ENCODE measurements at regions not wholly inside any gene's neighbourhood (a gene's known extent, or its start where the extent isn't known, plus 50 kb on each side); places are given as distances from the start of the nearest gene placed in this dataset.

- Histone ChIP-seq H3K27ac (ENCODE audit: low read depth in 1 of 2, low read length in 2 of 2) (no peak overlapping the region), H3K4me1 (ENCODE audit: control insufficient read depth in 4 of 4, insufficient read depth in 4 of 4, low read length in 3 of 4) (no peaks in the 10 kb centered on the region), H3K4me3 (ENCODE audit: low read depth in 1 of 3, low read length in 3 of 3) (no peak overlapping the region), H3K9ac (ENCODE audit: low read depth in 1 of 2, low read length in 2 of 2) (no peak overlapping the region), H3K9me3 (ENCODE audit: control insufficient read depth in 4 of 4, low read length in 3 of 4) (no peaks in the 10 kb centered on the region), H3K36me3 (ENCODE audit: control insufficient read depth in 4 of 4, insufficient read depth in 3 of 4, low read depth in 1 of 4, low read length in 3 of 4) (no peaks in the 10 kb centered on the region), H3K27me3 (ENCODE audit: control insufficient read depth in 4 of 4, insufficient read depth in 4 of 4, low read length in 3 of 4) (no peaks in the 10 kb centered on the region)
- WGBS, result 86% methylated on average over 4 of the region's 4 CpGs
- DNase-seq (ENCODE audit: low spot score), result no peak
- TF ChIP-seq RXRA (IDR thresholded peaks at IDR 0.05) (no peak), HNF4G (IDR thresholded peaks at IDR 0.05) (no peak), RAD21 (IDR thresholded peaks at IDR 0.05) (no peak), SP1 (IDR thresholded peaks at IDR 0.05) (no peak), EGR1 (IDR thresholded peaks at IDR 0.05; ENCODE audit: low read depth in 2 of 2) (no peak)
- TF ChIP-seq, protein P1, sequence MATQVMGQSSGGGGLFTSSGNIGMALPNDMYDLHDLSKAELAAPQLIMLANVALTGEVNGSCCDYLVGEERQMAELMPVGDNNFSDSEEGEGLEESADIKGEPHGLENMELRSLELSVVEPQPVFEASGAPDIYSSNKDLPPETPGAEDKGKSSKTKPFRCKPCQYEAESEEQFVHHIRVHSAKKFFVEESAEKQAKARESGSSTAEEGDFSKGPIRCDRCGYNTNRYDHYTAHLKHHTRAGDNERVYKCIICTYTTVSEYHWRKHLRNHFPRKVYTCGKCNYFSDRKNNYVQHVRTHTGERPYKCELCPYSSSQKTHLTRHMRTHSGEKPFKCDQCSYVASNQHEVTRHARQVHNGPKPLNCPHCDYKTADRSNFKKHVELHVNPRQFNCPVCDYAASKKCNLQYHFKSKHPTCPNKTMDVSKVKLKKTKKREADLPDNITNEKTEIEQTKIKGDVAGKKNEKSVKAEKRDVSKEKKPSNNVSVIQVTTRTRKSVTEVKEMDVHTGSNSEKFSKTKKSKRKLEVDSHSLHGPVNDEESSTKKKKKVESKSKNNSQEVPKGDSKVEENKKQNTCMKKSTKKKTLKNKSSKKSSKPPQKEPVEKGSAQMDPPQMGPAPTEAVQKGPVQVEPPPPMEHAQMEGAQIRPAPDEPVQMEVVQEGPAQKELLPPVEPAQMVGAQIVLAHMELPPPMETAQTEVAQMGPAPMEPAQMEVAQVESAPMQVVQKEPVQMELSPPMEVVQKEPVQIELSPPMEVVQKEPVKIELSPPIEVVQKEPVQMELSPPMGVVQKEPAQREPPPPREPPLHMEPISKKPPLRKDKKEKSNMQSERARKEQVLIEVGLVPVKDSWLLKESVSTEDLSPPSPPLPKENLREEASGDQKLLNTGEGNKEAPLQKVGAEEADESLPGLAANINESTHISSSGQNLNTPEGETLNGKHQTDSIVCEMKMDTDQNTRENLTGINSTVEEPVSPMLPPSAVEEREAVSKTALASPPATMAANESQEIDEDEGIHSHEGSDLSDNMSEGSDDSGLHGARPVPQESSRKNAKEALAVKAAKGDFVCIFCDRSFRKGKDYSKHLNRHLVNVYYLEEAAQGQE (IDR thresholded peaks at IDR 0.05), result no peak
- TF ChIP-seq, protein P2, sequence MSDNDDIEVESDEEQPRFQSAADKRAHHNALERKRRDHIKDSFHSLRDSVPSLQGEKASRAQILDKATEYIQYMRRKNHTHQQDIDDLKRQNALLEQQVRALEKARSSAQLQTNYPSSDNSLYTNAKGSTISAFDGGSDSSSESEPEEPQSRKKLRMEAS (IDR thresholded peaks at IDR 0.05), result no peak
- TF ChIP-seq, protein P3, sequence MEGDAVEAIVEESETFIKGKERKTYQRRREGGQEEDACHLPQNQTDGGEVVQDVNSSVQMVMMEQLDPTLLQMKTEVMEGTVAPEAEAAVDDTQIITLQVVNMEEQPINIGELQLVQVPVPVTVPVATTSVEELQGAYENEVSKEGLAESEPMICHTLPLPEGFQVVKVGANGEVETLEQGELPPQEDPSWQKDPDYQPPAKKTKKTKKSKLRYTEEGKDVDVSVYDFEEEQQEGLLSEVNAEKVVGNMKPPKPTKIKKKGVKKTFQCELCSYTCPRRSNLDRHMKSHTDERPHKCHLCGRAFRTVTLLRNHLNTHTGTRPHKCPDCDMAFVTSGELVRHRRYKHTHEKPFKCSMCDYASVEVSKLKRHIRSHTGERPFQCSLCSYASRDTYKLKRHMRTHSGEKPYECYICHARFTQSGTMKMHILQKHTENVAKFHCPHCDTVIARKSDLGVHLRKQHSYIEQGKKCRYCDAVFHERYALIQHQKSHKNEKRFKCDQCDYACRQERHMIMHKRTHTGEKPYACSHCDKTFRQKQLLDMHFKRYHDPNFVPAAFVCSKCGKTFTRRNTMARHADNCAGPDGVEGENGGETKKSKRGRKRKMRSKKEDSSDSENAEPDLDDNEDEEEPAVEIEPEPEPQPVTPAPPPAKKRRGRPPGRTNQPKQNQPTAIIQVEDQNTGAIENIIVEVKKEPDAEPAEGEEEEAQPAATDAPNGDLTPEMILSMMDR (IDR thresholded peaks at IDR 0.05; ENCODE audit: low read depth, low read length, missing input control), result no peak
Measured at GRCh38 chr5:97549496-97549895, 366.4 kb upstream of the RIOK2 start.

GRCh38 chr5:97550164-97550563 is 367.1 kb upstream of the RIOK2 start:
- Histone ChIP-seq H3K9ac (ENCODE audit: low read depth in 1 of 2, low read length in 2 of 2) (no peak overlapping the region), H3K9me3 (ENCODE audit: control insufficient read depth in 4 of 4, low read length in 3 of 4) (no peaks in the 10 kb centered on the region), H3K36me3 (ENCODE audit: control insufficient read depth in 4 of 4, insufficient read depth in 3 of 4, low read depth in 1 of 4, low read length in 3 of 4) (no peaks in the 10 kb centered on the region), H3K27me3 (ENCODE audit: control insufficient read depth in 4 of 4, insufficient read depth in 4 of 4, low read length in 3 of 4) (no peaks in the 10 kb centered on the region), H3K27ac (ENCODE audit: low read depth in 1 of 2, low read length in 2 of 2) (no peak overlapping the region), H3K4me1 (ENCODE audit: control insufficient read depth in 4 of 4, insufficient read depth in 4 of 4, low read length in 3 of 4) (no peaks in the 10 kb centered on the region), H3K4me3 (ENCODE audit: low read depth in 1 of 3, low read length in 3 of 3) (no peak overlapping the region)
- WGBS, result 48% methylated on average over 1 of the region's 1 CpG
- no peak for TF ChIP-seq NR2F2 (IDR thresholded peaks at IDR 0.05)
- DNase-seq (ENCODE audit: low spot score), result no peak

DNA sequence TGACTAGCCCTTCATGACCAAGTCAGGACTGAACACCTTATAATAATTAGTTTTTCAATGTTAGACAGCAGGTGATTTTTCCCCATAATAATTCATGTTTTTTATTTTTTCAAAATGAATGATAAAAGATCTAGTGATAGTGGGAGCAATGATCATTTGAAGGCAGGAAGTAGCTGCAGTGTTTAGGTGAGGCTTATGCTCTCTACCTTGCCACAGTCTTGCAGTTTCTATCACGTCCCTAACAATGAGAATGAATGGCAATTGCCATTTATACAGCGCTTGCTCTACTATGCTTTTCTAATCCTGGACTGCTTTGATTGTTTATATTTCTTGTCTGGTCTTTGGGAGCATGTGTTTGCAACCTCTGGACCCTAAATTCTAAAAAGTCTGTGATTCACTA is 367.8 kb upstream of the RIOK2 start:
- Histone ChIP-seq H3K9ac (ENCODE audit: low read depth in 1 of 2, low read length in 2 of 2) (no peak overlapping the region), H3K9me3 (ENCODE audit: control insufficient read depth in 4 of 4, low read length in 3 of 4) (no peaks in the 10 kb centered on the region), H3K36me3 (ENCODE audit: control insufficient read depth in 4 of 4, insufficient read depth in 3 of 4, low read depth in 1 of 4, low read length in 3 of 4) (no peaks in the 10 kb centered on the region), H3K27me3 (ENCODE audit: control insufficient read depth in 4 of 4, insufficient read depth in 4 of 4, low read length in 3 of 4) (no peaks in the 10 kb centered on the region), H3K4me1 (ENCODE audit: control insufficient read depth in 4 of 4, insufficient read depth in 4 of 4, low read length in 3 of 4) (no peaks in the 10 kb centered on the region), H3K27ac (ENCODE audit: low read depth in 1 of 2, low read length in 2 of 2) (no peak overlapping the region), H3K4me3 (ENCODE audit: low read depth in 1 of 3, low read length in 3 of 3) (no peak overlapping the region)
- no peak for DNase-seq (ENCODE audit: low spot score)
- TF ChIP-seq FOXA2 (IDR thresholded peaks at IDR 0.05) (no peak), GABPA (IDR thresholded peaks at IDR 0.05 in 1 of 2, conservative IDR thresholded peaks at IDR 0.05 in 1 of 2) (no peak), ATF3 (IDR thresholded peaks at IDR 0.05) (no peak), HNF4A (conservative IDR thresholded peaks at IDR 0.05) (no peak)
- TF ChIP-seq, protein P1 (IDR thresholded peaks at IDR 0.05), result no peak
- WGBS, result 79% methylated on average over 2 of the region's 2 CpGs

Data from liver (tissue), 8 donors.